Stimulated activated CD4-positive, alpha-beta T cell treated with anti-CD3 and anti-CD28 coated beads, TNF-alpha, amount 100 ng/mL, for 1 hour (primary cell): ENCODE measurements at regions not wholly inside any gene's neighbourhood (a gene's known extent, or its start where the extent isn't known, plus 50 kb on each side); places are given as distances from the start of the nearest gene placed in this dataset.
"Not testable (repeated sequence)": the region's sequence is repeated elsewhere in the genome, so short reads cannot be mapped to it uniquely, and the experiment has no call there.

ENCODE experiments used
- DNase-seq, 3 donors: peaks; one replicate each; pipeline ENCODE4 v3.0.0-alpha.2; 2020; ENCODE audit warnings: low read depth in 3 of 3, low spot score in 1 of 3

- DNase-seq, result not testable (repeated sequence)
These were observed 318.4 kb downstream of the ZFHX3 start for GRCh38 chr16:72729552-72729951.

- no peak for DNase-seq
These were observed 319.4 kb downstream of the ZFHX3 start for GRCh38 chr16:72728516-72728915.

GRCh38 chr16:72727565-72727964, 320.4 kb downstream of the ZFHX3 start:
- DNase-seq, result no peak

DNA sequence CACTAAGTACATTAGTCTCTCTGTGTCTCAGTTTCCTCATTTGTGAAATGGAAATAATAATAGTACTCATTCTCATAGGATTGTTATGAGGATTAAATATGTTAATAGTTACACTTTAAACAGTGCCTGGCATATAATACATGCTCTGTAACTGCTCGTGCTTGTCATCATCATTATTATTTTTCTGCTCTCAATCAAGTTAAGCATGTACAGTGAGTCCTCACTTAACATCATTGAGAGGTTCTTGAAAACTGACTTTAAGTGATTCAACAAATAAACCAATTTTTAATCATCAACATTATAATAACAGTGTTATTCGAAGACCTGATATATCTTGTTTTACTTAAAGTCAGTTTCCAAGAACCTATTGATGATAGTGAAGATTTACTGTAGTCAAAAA, 322.3 kb downstream of the ZFHX3 start:
- no peak for DNase-seq

DNA sequence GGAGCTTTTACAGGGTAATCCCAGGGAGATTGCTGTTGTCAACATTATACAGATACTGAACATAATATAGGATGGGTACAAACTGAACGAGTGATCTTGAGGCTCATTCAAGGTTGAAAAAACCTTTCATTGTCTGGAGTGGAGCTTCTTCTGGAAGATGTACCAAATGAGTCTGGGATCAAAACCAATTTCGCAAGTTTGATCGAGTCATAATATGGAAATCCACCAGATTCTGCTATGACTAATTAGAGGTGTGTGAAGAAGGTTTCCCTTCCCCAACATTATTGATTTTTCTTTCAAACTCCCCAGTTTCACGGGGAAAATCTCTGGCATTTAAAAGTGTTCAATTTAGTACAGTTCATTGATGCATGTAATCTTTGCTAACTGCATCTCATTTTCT, 324.1 kb downstream of the ZFHX3 start:
- no peak for DNase-seq

- DNase-seq, result no peak
These were observed 325.4 kb downstream of the ZFHX3 start for GRCh38 chr16:72722552-72722951.

DNA sequence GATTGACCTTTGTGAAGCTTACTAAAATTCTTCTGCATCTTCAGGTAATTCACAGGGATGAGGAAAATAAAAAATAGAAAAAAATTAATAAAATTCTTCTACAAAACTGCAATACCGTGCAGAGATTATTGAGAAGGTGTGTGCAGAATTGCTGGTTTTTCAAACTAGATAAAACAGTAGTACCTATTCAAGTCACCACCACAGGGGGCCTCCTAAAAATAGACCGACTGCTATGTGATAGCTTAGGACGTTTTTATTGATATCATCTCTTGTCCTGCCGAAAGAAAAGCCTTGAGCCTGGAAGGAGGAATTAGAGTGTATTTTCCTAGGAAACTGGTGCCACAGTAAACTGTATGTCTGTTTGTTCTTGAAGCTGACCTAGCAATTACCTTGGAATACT, 325.9 kb downstream of the ZFHX3 start:
- DNase-seq, result no peak

DNA sequence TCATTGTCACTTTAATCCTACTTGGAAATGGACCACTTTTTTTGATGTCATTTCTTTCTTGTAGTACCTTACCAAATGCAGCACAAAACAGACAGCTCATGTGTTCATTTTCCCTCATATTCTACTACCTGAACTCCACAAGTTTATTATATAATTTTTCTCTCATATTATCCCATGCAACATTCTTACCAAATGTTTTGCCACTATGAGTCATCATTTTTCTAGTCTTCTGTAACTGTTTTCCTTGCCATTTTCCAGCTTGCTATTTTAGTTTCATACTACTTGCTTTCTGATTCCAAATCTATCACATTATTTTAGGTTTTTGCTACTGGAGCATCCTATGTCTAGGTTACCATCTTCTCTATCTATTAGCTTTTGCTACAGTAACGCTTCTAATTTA, 332.7 kb downstream of the ZFHX3 start:
- DNase-seq, result no peak

- no peak for DNase-seq
These were observed 336.1 kb downstream of the ZFHX3 start for GRCh38 chr16:72711823-72712222.

GRCh38 chr16:72705801-72706200, 342.1 kb downstream of the ZFHX3 start:
- no peak for DNase-seq

DNA sequence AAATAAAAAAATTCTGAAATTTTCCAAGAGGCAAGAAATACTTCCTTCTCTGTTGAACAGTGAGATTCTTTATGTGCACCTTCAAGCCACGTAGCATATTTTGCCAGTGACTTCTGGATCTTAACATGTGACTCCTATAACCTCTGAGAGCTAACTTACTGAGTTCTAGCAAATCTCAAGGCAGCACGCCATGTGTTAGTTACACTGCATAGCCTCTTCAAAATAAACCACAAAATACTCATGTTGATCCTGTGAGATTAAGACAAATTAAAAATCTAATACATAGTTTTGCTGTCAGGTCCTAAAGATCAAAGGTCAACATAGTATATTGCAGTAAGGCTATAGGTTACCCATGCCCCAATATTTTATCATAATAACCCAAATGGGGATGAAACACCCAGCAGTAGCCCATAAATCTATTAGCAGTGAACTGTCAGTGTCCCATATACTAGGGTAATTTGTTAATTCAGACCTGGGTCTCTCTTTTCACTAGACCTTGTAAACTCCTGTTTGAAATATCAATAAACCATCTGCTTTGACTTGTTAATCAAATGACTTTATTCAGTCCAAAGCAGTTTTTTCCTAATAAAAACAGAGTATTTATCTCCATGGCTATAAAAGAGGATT, 343.1 kb downstream of the ZFHX3 start:
- no peak for DNase-seq

DNA sequence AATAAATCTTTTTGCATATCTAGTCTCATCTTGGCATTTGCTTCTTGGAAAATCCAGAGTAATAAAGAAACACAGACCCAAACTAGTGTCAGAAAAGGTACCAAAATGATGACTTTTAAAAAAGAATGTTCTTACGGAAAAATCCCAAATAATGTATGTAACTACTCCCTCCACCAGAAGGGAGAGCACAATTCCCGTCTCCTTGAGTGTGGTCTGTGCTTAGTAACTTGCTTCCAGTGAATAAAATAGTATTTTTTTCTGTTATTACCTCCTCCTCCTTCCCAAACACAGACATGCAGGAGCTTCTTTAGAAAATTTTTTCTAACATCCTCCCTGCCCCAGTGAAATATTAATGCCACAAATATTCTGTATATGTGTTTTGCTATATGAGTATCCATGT, 358.1 kb downstream of the ZFHX3 start:
- no peak for DNase-seq

- DNase-seq, result no peak
These were observed 367.2 kb downstream of the ZFHX3 start for GRCh38 chr16:72680732-72681131.

DNA sequence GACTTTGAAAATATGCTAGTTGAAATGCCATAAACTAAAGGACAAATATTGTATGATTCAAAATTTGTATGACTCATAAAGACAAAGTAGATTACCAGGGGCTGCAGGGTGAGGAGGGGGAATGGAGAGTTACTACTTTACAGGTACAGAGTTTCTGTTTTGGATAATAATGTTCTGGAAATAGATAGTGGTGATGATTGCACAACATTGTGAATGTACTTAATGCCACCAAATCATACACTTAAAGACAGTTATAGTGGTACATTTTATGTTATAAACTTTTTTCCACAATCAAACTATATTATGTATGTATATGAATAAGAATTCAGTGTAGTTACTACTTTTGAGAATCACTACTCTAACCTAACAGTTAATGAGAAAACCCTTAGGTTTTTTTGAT, 368.1 kb downstream of the ZFHX3 start:
- DNase-seq, result no peak

GRCh38 chr16:72677662-72678447, 370.1 kb downstream of the ZFHX3 start:
- no peak for DNase-seq

DNA sequence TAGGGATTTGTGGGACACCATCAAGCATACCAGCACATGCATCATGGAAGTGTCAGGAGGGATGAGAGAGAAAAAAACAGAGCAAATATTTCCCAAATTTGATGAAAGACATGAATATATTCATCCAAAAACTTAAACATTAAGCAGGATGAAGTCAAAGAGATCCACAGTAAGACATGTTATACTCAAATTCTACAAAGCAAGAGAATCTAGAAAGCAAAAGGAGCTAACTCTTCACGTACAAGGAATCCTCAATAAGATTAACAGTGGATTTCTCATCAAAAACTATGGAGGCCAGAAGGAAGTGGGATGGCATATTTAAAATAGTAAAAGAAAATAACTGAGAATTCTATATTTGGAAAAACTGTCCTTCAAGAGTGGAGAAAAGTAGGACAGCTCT, 374.8 kb downstream of the ZFHX3 start:
- DNase-seq, result no peak

DNA sequence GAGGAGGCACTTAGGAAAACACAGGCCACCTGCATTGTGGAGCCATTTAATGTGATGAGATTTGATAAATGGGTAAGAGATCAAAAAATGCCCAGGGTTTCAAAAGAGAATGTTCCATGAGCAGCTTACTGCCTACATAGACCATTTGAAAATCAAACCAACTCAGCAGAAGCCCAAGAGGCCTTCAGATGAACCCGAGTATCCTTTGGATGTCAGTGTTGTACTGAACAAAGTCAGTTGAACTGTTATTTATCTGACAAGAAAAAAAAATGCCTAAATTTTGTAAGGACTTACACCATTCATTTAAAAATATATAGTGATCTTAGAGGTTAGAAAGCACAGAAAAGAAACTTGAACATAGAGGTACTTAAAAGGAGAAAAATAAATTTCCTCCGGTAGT, 381.7 kb downstream of the ZFHX3 start:
- DNase-seq, result no peak

- DNase-seq, result no peak
These were observed 382.2 kb downstream of the ZFHX3 start for GRCh38 chr16:72665701-72666100.

GRCh38 chr16:72664509-72665408, 383.2 kb downstream of the ZFHX3 start:
- DNase-seq, result peak; percentile 85 to 89 (median 86)

DNA sequence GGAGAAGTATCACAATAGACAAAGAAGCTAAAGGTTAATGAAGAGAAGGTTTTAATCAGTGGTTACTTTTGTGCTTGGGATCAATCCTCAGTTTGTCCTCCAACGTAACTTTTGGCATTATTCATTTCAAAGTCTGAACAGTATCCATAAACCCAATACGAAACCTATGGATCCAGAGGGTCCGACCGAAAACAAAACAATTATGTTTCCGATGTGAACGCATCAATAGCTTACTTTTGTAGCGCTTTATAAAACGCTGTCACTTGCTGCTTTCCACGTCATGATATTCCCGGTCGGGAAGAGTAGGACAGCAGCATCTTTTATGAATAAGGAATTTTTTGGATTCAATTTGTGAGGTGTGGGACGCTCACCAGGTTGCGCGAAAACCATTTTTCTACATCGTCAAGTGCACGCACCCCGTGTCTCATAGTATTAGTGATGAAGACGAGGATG, 383.8 kb downstream of the ZFHX3 start:
- DNase-seq, result no peak

- no peak for DNase-seq
These were observed 388.8 kb downstream of the ZFHX3 start for GRCh38 chr16:72658888-72659717.
